NCI-H510A treated with DMSO at 0.1 percent for 48 hours (cell line): ENCODE measurements at regions not wholly inside any gene's neighbourhood (a gene's known extent, or its start where the extent isn't known, plus 50 kb on each side); places are given as distances from the start of the nearest gene placed in this dataset.
"Not testable (repeated sequence)": the region's sequence is repeated elsewhere in the genome, so short reads cannot be mapped to it uniquely, and the experiment has no call there.

ENCODE experiments used
- DNase-seq: peaks from one replicate; lab custom pipeline; 2025; lab: John Stamatoyannopoulos, UW

DNA sequence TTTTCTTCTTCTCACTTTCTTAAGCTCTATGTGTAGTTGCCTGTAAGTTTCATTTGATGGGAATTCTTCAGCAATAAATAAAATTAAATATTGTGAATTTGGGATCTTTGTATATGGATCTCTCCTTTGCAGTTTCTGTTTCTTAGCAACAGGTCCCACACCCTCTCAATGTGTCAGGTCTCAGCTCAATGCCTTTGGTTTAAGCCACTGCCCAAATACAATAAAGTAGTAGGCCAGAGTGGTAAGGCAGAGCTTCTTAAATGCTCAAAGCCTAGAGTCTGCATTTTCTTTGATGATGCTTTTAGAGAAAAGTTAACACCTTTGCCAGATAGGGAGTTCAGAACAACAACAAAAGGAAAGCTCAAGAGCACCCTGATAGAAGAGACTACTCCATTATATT lies 343.7 kb downstream of the NSUN3 start:
- DNase-seq, result no peak

DNA sequence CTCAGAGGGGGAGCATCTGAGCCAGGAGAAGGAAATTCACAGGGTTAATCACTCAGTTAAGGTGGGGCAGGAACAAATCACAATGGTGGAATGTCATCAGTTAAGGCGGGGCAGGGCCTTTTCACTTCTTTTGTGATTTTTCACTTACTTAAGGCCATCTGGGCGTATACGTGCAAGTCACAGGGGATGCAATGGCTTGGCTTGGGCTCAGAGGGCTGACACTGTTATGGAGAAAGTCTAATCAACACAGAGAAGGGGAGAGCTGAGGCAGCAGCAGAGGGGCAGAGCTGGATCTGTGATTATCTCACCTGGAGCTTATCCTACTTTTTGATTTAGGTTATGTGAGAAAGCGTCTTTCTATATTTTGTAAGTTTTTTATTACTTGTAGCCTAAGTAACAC lies 350.1 kb downstream of the NSUN3 start:
- not testable (repeated sequence) for DNase-seq

DNA sequence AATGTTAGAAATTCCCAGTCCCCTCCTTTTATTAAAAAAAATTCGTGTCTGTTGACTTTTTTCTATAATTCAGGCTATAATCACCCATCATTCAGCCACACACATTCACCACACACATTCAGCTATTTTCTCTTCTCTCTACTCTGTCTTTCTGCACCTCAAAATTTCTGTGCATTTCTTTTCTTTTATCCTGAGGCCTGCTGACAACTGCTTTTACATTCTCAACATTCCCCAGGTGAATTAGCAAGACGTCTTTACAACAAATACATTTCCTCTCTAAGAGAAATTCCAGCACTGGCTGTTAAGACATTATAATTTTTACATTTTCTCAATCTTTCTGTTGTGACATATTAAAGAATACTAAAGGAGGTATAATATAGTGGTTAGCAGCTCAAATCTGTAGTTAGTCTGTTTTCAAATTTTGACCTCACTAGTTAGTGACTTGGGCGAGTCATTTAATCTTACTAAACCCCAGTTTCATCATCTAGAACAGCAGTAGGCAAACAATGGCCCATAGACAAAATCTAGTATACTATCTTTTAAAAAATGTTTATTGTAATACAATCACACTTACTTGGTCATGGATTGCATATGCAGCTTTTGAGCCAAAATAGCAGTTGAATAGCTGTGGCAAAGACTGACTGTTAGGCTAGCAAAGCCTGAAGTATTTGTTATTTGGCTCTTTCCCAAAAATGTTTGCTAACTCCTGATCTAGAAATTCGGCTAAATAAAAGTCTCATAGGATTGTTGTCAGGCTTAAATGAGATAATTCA lies 350.7 kb downstream of the NSUN3 start:
- no peak for DNase-seq

DNA sequence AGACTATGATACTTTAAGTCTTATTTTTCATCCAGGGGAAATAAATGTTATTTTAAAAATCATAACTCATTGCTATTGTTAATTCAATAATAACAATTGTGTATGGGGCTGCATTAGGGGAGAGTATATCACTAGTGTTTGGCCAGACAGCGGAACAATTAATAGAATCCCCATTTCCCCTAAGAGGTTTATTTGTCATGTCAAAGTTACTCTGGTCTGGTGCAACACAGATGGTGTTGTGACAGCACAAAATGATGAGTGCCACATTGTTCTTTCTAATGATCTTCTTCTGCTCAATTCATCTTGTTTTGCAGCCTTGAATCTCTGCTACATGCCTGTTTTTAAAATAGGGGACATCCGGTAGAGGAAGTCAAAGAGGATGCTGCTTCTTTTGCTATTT lies 351.6 kb downstream of the NSUN3 start:
- DNase-seq, result no peak

DNA sequence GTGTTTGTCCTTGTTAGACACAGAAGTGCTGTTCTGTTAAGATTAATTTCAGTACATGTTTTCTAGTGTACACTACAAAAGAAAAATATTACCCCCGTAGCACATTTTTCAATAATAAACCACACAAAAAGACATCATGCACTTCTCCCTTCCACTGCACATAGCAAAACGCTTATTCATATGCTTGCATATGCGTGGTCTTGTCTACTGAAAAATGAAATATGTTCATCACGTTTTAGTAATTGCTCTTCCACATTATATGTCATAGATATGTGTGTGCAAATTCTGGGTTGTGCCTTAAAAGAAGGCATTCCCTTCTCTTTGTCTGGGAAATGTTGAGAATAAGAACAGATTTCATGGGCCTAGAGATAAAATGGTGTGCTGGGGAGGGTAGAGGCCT lies 353.9 kb downstream of the NSUN3 start:
- no peak for DNase-seq

DNA sequence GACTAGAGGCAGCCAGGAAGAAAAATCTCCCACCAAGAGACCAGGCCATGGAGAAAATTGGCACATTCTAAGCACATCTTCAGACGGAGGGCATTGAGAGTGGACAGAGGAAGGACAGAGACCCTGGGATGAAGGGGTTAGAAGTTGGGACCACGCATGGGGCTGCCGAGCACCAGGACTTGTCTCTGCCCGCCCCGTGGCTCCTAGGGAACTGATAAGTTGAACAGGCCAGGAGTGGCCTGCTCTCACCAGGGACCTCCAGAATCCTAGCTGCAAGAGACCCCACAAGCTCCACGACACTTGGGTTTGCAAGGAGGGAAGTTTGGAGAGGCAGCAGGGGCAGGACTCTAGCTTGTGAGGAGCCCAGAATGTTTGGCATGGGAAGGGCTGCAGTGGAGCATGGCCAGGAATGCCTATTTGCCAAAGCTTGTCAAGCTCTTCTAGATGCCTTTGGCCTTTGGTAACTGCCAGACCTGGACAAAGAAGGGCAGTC lies 355.1 kb downstream of the NSUN3 start:
- DNase-seq, result no peak

DNA sequence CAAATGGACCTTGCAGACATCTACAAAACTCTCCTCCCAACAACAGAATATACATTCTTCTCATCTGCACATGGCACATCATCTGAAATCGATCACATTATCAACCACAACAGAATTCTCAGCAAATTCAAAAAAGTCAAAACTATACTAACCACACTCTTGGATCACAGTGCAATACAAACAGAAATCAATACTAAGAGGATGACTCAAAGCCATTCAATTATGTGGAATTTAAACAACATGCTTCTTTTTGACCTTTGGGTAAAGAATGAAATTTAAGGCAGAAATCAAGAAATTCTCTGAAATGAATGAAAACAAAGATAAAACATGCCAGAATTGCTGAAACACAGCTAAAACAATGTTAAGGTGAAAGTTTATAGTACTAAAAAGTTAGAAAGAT lies 358.1 kb downstream of the NSUN3 start:
- no peak for DNase-seq

DNA sequence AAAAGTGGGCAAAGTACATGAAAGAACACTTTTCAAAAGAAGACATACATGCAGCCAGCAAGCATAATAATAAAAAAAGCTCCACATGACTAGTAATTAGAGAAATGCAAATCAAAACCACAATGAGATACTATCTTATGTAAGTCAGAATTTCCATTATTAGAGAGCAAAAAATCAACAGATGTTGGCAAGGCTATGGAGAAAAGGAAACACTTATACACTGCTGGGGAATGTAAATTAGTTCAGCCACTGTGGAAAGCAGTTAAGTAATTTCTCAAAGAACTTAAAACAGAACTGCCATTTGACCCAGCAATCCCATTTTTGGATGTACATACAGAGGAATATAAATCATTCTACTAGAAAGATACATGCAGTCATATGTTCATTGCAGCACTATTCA lies 360.7 kb downstream of the NSUN3 start:
- no peak for DNase-seq

DNA sequence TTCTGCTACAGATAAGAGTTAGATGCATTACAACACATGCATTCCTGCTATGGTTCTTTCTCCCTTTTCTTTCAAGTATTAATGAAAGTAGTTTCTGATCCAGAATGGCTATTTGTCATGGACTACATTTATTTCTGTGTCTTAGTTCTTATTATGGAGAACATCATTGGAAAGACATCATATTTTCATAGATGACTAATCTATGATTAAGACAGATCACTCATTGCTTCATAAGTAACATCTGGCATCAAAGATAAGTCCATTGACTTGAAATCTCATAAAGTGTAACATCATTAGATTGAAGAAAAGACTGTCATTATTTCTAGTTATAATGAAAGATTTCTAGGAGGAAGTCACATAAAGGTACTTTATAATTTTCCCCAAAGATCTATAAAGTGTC lies 366.7 kb downstream of the NSUN3 start:
- DNase-seq, result no peak

DNA sequence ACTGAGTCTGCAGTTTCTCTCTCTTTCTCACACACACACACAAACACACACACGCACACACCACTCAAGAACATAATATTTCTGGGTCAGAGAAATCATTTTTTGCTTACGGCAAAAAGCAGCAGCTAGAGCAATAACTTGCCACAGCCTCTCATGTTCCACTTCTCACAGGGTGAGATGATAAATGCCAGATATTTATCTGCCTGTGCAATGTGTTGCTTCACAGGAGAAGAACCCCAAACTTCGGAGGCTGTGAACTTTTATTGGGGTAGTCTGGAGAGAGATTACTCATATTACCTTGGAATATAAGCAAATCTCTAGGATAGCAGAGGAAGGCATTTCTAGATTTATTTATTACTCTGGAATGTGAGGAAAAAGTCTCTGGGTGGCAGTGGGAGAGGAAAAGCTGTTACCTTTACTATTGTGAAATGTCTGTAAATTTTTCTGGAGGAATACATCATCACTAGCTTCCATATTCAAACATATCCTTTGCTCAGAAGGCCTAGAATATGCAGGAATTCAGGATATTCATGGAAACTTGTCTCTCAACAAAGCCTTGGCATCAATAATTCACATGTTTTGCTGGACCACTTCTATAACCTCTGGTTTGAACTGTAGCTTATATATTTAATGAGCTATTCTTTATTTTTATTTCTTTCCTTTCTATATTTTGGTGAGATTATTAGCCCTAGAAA lies 369.2 kb downstream of the NSUN3 start:
- DNase-seq, result no peak

DNA sequence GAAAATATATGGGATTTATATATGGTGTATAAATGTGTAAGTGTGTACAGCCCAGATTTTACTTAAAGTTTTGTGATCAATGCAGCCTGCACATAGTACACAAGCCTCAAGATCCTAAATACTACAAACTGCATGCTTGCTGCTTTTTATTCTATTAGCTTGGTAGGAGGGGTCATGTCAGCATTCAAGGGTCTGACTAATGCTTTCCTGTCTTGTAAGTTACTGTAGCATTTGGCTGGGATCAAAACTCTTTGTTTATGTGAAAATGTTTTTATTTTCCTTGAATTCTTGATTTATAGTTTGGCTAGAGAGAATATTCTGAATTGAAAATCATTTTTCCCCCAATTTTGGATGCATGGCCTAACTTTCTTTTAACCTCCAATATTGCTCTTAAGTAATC lies 370.9 kb downstream of the NSUN3 start:
- no peak for DNase-seq

DNA sequence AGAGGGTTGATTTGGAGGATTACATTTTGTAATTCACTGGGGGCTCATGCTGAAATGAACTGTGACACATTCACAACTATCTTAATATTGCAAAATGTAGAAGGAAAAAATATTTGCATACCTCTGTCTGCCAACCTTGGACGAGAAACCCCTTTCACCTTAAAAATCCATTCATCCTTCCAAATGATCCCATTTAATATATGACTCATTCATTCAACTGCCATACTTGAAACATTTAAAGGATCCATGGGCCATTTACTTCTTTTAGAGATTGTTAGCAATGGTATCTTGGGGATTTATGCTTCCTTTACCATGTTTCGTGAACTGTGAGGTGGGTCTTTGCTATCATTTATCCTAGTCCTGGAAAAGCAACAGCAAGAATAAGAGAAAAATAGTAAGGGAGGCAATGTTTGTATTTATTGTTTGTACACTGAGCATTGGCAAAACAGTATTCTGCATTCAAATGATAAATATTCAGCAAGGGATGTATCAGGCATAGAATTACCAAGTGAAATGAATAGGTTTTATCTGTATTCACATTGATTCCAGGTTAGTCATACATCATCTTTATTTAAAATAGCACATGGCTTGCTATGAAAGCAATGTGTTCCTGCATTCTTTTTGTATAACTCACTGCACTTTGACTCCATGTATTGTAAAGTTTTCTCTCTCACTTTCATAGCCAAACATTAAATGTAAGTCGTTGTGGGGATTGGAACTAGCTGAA lies 378.1 kb downstream of the NSUN3 start:
- no peak for DNase-seq

DNA sequence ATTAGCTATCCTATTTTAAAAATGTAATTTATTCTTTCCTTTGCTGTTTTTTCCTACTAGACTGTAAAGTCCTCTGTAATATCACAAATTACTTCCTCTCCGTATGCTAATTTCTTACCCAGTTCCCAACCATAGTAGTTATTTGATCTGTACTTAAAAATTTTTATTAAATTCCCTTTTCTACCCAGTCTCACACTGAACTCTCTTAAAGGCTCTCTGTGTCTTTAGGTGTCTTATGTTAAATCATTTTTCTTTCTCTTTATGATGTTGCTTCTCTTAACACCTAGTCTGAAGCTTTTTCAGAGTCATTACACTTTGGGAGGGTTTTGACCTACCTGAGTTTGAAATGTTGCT lies 378.6 kb downstream of the NSUN3 start:
- DNase-seq, result no peak

DNA sequence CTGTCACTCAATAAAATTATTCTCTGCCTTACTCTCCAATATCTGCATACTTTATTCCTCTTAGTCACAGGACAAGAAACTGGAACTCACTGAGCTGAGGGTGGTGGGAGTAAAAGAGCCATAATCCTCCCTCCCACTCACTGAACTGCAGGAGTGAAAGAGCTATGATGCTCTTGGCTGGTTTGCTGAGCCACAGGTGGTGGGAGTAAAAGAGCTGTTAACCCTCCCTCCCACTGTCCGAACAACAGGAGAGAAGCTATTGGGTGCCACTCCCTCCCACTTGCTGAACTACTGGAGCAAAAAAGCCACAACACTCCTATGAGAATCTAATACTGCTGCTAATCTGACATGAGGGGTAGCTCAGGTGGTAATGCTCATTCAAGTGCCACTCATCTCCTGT lies 391.0 kb downstream of the NSUN3 start:
- peak; percentile 67 for DNase-seq

DNA sequence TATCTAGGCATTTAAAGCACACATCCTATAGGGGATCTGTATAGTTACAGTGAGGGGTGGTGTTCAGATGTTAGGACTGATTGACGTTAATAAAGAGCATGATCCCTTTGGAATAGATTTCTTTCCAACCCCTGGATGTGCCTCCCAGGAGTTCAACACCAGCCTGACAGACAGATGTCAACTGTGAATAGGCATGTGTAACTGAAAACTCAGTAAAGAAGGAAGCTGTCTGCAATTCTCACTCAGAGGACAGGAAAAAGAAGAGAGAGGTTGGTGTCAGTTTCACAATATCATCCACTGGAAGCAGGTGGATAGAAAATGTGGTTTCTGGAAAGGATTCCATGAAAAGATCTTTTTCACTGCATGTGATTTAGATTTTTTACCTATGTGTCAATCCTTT lies 396.3 kb downstream of the NSUN3 start:
- DNase-seq, result no peak

DNA sequence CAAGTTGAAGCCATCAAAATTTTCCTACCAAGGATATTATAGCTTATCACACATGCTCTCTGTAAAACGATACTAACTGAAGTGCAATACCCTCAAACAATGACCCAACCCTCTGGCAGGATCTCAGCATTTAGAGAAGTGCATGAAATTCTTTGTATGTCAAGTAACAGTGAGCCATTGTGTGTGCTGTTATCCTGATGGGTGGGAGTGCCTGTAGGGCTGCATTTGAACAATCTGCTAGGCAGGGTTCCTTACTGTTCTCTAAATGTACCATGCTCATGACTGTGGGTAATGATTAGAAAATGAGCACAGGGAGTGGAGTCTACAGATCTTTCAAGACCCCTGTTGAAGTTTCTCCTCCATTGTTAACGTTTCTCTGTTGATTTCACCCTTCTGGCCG lies 398.1 kb downstream of the NSUN3 start:
- no peak for DNase-seq

DNA sequence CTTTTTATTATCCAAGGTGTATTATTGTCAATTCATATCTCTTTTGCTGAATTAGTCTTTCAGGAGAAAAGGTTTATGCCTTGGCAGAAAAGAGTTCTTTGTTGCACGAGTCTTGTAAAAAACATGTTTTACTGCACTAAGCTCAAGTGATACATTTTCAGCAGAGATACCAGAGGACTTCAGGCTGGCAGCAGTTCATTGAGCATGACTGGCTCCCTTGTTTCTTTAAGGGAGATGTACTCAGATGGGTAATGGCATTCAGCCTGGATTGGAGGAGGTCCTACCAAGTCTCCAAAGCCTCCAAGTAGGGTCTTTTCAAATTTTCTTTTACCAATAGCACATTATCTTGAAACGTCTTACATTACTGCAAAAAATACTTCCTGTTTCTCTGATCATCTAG lies 400.1 kb downstream of the NSUN3 start:
- no peak for DNase-seq

DNA sequence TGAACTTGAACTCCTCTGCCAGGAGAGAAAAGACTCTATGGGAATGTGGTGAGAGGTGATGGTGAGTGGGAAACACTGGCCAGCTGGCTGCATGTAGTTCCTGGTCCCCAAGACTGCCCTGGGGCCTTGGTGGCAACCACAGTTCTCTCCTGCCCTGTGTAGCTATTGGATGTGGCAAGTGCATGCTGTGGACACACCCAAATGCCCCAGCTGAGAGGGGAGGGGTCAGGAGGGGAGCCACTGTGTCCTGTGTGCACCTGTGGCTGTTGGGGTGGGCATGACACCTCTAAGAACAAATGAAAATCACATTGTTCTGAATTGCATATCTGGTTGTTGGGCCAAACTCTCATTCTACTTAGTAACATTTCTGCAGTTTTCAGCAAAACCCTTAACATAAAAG lies 409.6 kb downstream of the NSUN3 start:
- DNase-seq, result no peak

DNA sequence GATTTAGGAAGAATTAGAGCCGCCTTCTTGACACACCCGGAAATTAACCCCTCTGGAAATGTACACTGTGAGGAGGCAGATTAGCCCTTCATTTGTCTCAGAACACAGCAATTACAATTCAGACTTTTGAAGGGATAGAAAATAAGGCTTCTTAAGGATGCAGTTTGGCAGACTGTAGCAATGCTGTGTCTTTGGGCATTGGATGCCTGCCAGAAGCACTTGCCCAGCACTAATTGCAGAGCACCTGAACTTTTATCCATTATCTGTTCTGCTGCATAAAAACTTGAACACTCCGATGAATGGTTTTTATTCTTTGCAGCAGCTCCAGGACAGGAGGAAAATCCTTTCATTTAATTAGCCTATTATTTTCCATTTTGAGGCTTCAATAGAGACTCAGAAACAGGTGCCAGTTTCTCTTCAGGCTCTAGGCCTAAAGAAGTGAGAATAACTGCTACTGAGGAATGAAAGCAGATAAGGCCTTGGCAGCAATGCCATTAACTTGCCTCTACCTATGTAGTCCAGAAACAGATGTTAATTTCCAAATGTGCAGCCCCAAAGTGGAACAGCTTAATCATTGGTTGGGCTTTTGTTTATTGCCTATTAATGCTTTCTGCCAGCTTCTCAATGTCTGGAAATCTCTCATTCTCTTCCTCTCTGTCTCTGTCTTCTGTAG lies 418.5 kb downstream of the NSUN3 start:
- no peak for DNase-seq

DNA sequence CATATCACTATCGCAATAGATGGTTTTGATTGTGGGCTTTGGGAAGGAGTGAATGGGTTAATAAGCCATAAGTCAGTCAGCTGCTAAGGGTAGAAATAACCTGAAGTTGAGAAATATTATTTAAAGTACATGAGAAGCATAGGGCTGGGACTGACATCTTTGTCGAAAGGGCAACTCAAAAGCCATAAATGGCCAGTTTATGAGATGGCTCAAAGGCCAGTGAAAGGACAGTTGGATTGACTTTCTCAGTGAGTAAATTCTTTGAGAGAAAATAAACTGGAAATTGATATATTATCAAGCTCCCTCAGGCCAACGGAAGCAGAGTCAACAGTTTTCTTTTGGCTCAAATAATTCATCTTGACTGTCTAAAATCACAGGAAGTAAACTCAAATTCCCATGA lies 419.8 kb downstream of the NSUN3 start:
- DNase-seq, result no peak

DNA sequence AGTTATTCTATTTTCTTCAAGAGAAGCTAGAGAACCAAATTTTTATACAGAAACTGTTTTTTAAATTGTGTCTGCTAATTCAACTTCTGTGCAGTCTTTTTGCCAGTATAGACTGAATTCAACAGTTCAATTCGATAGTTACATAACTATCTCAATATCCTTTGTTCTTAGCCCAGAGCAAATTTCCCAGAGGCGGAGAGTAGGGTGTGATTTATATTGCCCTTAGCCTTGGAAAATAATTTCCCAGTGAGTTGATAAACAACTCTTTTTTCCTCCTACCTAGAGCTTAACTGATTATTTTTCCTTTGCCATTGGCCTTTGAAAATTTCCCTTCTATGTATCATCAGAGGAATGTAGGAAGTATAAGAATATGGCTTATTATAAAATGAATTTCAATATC lies 420.5 kb downstream of the NSUN3 start:
- no peak for DNase-seq

DNA sequence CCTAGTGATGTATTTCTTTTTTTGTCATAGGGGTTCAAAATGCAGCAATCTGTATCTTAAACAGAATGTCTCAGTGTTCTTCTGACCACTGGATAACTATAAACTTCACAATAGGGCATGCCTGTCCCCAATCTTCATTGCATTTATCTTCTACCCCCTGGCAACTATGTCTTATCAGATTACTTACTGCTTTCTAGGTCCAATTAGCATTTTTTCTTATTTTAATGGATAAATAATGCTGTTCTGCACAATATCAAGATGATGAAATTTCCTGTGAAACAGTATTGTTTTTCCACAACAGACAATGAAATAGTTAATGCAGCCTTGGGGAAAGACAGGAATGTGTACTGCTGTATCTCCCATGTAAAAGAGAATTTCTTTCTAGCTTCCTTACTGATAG lies 432.1 kb downstream of the NSUN3 start:
- DNase-seq, result no peak

DNA sequence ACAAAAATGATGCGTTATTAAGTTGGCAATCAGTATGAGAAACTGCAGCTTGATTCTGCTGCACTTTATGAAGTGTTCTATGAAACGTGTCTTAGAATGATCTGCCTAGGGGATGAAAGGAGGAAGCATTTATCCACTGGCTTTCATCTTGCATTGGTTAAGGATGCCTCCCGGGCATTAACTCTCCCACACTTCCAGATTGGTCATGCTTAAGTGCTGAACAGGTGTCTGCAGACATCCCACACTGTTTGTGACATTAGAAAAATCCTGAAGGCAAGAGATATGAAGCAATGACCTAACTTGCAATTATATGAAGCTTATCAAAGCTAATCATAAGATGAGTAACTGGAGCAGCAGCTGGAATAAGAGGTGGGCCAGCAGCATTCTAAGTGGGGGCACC lies 437.3 kb downstream of the NSUN3 start:
- DNase-seq, result no peak
